HepG2 (cell line): ENCODE measurements at regions not wholly inside any gene's neighbourhood (a gene's known extent, or its start where the extent isn't known, plus 50 kb on each side); places are given as distances from the start of the nearest gene placed in this dataset.
A peak's percentile ranks its signal among the peaks of the same experiment; 100 is the strongest.

Source experiments
- ATAC-seq: fragments of 200-7000 bp; cut with Tn5 transposase; 3 replicates; pipeline ENCODE4 v1.9.1; 2020; ENCODE audit warnings: mild to moderate bottlenecking, moderate library complexity
- BruUV-seq: library from RNA; stranded (reverse); fragments of 400-500 nt; replicated peaks from 2 replicates; lab custom pipeline; 2021; lab: Mats Ljungman, UMichigan
- CTCF ChIA-PET: fragments of 300-600 bp; formaldehyde crosslinking; extraction: SDS; loops from one replicate; lab custom pipeline; 2021; ENCODE audit warnings: low total read pairs, inconsistent platforms, low intra/inter-chr PET ratio; lab: Yijun Ruan, JAX
- POLR2A ChIA-PET: fragments of 350-600 bp; sonication (Branson Sonifier 250); formaldehyde crosslinking; loops from one replicate; lab custom pipeline; 2020; ENCODE audit warnings: antibody characterized with exemption, inconsistent platforms; lab: Yijun Ruan, JAX
- DNase-seq: peaks from one replicate; pipeline ENCODE4 v3.0.0-alpha.2; 2015; ENCODE audit warnings: low spot score
- FAIRE-seq: peaks from 3 replicates; lab custom pipeline; 2011; peaks lifted over from hg19 to GRCh38; lab: Jason Lieb, UNC
- H2AFZ ChIP-seq: one replicate; pipeline ENCODE4 v1.6.1; 2011; ENCODE audit warnings: low read length, inconsistent platforms
- H3K27ac ChIP-seq: fragments of 300-600 bp; 3 replicates; pipeline ENCODE4 v1.8.0; 2011; ENCODE audit warnings: mixed run types, mild to moderate bottlenecking, mixed read lengths, low read length, inconsistent platforms; ENCODE audit not compliant: insufficient read depth; ENCODE audit errors: extremely low read length
- H3K27me3 ChIP-seq, 2 experiments: fragments of 200-600 bp in 1 of 2; 2 replicates in 1 of 2; 3 replicates in 1 of 2; pipeline versions ENCODE4 v1.6.0 to v1.8.0; 2011; ENCODE audit warnings: low read length in 2 of 2, mild to moderate bottlenecking in 2 of 2, moderate library complexity in 2 of 2, inconsistent platforms in 1 of 2; ENCODE audit not compliant: insufficient read depth in 2 of 2, control insufficient read depth in 1 of 2
- H3K36me3 ChIP-seq, 2 experiments: fragments of 200-600 bp in 1 of 2; replicated peaks in 1 of 2; 2 replicates in 1 of 2; 3 replicates in 1 of 2; pipeline versions ENCODE4 v1.5.1 to v1.8.0; 2011; ENCODE audit warnings: low read length in 2 of 2, inconsistent platforms in 1 of 2; ENCODE audit not compliant: insufficient read depth in 2 of 2, control insufficient read depth in 1 of 2
- H3K4me1 ChIP-seq: 2 replicates; pipeline ENCODE4 v1.5.1; 2012; ENCODE audit warnings: low read length, inconsistent platforms; ENCODE audit not compliant: insufficient read depth
- H3K4me2 ChIP-seq: 2 replicates; pipeline ENCODE4 v1.6.0; 2011; ENCODE audit warnings: low read depth, low read length, inconsistent platforms
- H3K4me3 ChIP-seq, 3 experiments: fragments of 200-600 bp in 1 of 3; sonication (generic), shearing (Covaris generic) in 1 of 3; replicated peaks in 1 of 3; 2 replicates each; pipeline ENCODE4 v1.5.1; 2011 to 2016; ENCODE audit warnings: low read length in 3 of 3, inconsistent platforms in 2 of 3, low read depth in 2 of 3, mild to moderate bottlenecking in 2 of 3, control low read depth in 1 of 3, mixed read lengths in 1 of 3; ENCODE audit not compliant: insufficient read depth in 1 of 3
- H3K79me2 ChIP-seq: one replicate; pipeline ENCODE4 v1.6.1; 2011; ENCODE audit warnings: low read length, inconsistent platforms; ENCODE audit not compliant: insufficient read depth
- H3K9ac ChIP-seq: 2 replicates; pipeline ENCODE4 v1.6.0; 2011; ENCODE audit warnings: mild to moderate bottlenecking, low read depth, low read length, inconsistent platforms; ENCODE audit not compliant: insufficient read depth
- H3K9me3 ChIP-seq: 2 replicates; pipeline ENCODE4 v1.5.1; 2012; ENCODE audit warnings: mild to moderate bottlenecking, low read length
- H4K20me1 ChIP-seq: 2 replicates; pipeline ENCODE4 v1.6.0; 2011; ENCODE audit warnings: inconsistent platforms, mild to moderate bottlenecking, low read length, moderate library complexity; ENCODE audit not compliant: insufficient read depth
- ATM ChIP-seq: fragments of 450-650 bp; IDR thresholded peaks from 2 replicates; pipeline ENCODE4 v1.7.1; 2017; ENCODE audit warnings: mild to moderate bottlenecking, borderline replicate concordance
- CEBPB ChIP-seq: IDR thresholded peaks from 2 replicates; pipeline ENCODE4 v1.6.1; 2011; ENCODE audit warnings: low read depth, low read length, improper control_type of control experiment, borderline replicate concordance
- PCBP2 ChIP-seq: fragments of 200-400 bp; formaldehyde crosslinking; optimal IDR thresholded peaks from 2 replicates; pipeline ENCODE3; 2018; ENCODE audit warnings: low read length, low read depth; ENCODE audit not compliant: poor library complexity, severe bottlenecking
- PLRG1 ChIP-seq: fragments of 450-650 bp; conservative IDR thresholded peaks from 2 replicates; pipeline ENCODE4 v1.6.1; 2016
- SMYD3 ChIP-seq: sonication (generic); formaldehyde crosslinking; IDR thresholded peaks from 2 replicates; pipeline ENCODE4 v1.8.1; 2023; ENCODE audit warnings: mild to moderate bottlenecking, missing genetic modification reagents
- ZBTB7A ChIP-seq: sonication (generic); formaldehyde crosslinking; IDR thresholded peaks from 2 replicates; pipeline ENCODE4 v1.8.0; 2022; ENCODE audit warnings: mild to moderate bottlenecking, missing genetic modification reagents
- ZKSCAN8 ChIP-seq: IDR thresholded peaks from 2 replicates; pipeline ENCODE4 v1.6.1; 2016; ENCODE audit warnings: borderline replicate concordance, missing genetic modification reagents, missing compliant biosample characterization
- ZMYM3 ChIP-seq: sonication (generic); formaldehyde crosslinking; IDR thresholded peaks from 2 replicates; pipeline ENCODE4 v1.5.1; 2020; ENCODE audit warnings: mild to moderate bottlenecking, missing genetic modification reagents
- ZNF260 ChIP-seq: sonication (generic); formaldehyde crosslinking; IDR thresholded peaks from 2 replicates; pipeline ENCODE4 v1.4.0; 2020; ENCODE audit warnings: missing genetic modification reagents, low read depth, mild to moderate bottlenecking, borderline replicate concordance
- ZNF34 ChIP-seq: sonication (generic); formaldehyde crosslinking; IDR thresholded peaks from 2 replicates; pipeline ENCODE4 v1.4.0; 2020; ENCODE audit warnings: mild to moderate bottlenecking, missing genetic modification reagents, borderline replicate concordance
- ZNF83 ChIP-seq: sonication (generic); formaldehyde crosslinking; IDR thresholded peaks from 2 replicates; pipeline ENCODE4 v1.4.0; 2020; ENCODE audit warnings: missing genetic modification reagents, mild to moderate bottlenecking, borderline replicate concordance
- WGBS: methylation state at CpG from one replicate; pipeline ENCODE4 v1.1.6; 2017; ENCODE audit warnings: low lambda C conversion rate; 5-methylcytosine and 5-hydroxymethylcytosine counted together
- in situ Hi-C: cut with HindIII; loops from 2 replicates; pipeline ENCODE4 v1.10.0; 2017; ENCODE audit warnings: low pct_unique_long_range_greater_than_20kb; ENCODE audit not compliant: extremely low pct_ligation_motif_present
- intact Hi-C: fragments of 100-400 bp; cut with micrococcal nuclease; formaldehyde crosslinking; loops from one replicate; pipeline ENCODE4 v1.10.0; 2022; ENCODE audit not compliant: unreplicated experiment
- TF ChIP-seq, protein P1 (sequence below): sonication (generic); formaldehyde crosslinking; IDR thresholded peaks from 2 replicates; pipeline ENCODE4 v1.8.1; 2023; ENCODE audit warnings: mild to moderate bottlenecking, moderate library complexity, missing genetic modification reagents

DNA sequence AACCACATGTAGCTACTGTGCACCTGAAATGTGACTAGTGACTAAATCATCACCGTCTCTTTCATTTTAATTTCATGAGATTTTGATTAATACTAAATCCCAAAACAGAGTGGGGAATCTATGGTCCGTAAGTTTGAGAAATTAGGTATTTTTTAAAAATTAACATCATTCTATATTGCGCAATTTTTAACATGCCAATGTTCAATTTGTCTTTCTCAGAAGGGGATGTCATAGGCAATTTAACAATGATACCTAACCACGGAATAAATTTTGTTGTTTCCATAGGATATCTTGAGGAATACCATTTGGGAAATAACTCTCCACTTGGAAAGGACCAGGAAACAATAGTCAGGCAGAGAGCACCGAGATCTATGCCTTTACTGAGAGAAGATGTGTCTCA is 267.7 kb downstream of the FAM76B start:
- no peaks in the 10 kb centered on the region for H4K20me1 ChIP-seq
- H3K9ac ChIP-seq: no peak overlapping the region
- BruUV-seq: no TSS peak
- intact Hi-C loops: no loop called here
- ChIA-PET POLR2A (no interaction called here), CTCF (no interaction called here)
- H3K9me3 ChIP-seq: no peaks in the 10 kb centered on the region
- H3K27ac ChIP-seq: no peak overlapping the region
- H3K4me2 ChIP-seq: no peak overlapping the region
- DNase-seq: no peak
- ATAC-seq: no peak
- H3K4me3 ChIP-seq: no peak overlapping the region
- WGBS: 17% methylated on average over 5 of the region's 5 CpGs
- H3K4me1 ChIP-seq: no peaks in the 10 kb centered on the region
- H3K79me2 ChIP-seq: no peaks in the 10 kb centered on the region
- H3K36me3 ChIP-seq: no peaks in the 10 kb centered on the region
- TF ChIP-seq CEBPB (peak; percentile 70), PCBP2 (no peak)
- no peaks in the 10 kb centered on the region; a peak in 1 of 5 replicates for H3K27me3 ChIP-seq
- FAIRE-seq: no peak
- in situ Hi-C loops: no loop called here
- H2AFZ ChIP-seq: no peak overlapping the region

GRCh38 chr11:95521133-95521542 is 268.4 kb downstream of the FAM76B start:
- Histone ChIP-seq H3K36me3 (no peaks in the 10 kb centered on the region), H3K79me2 (no peaks in the 10 kb centered on the region), H3K27ac (no peak overlapping the region), H3K9me3 (no peaks in the 10 kb centered on the region), H3K4me3 (no peak overlapping the region), H4K20me1 (no peaks in the 10 kb centered on the region), H3K27me3 (no peaks in the 10 kb centered on the region; a peak in 1 of 5 replicates), H3K4me2 (no peak overlapping the region), H3K4me1 (no peaks in the 10 kb centered on the region), H3K9ac (no peak overlapping the region), H2AFZ (no peak overlapping the region)
- ATAC-seq (no peak), FAIRE-seq (no peak), DNase-seq (no peak)
- WGBS: 3% methylated on average over 4 of the region's 4 CpGs
- no peak for TF ChIP-seq SMYD3 (CRISPR knock-in tag)
- no peak for TF ChIP-seq ZKSCAN8 (CRISPR knock-in tag)
- TF ChIP-seq ATM: no peak
- no peak for TF ChIP-seq ZNF34 (CRISPR knock-in tag)
- no peak for TF ChIP-seq ZNF83 (CRISPR knock-in tag)
- TF ChIP-seq ZNF260 (CRISPR knock-in tag): no peak
- no peak for TF ChIP-seq ZMYM3 (CRISPR knock-in tag)
- TF ChIP-seq PLRG1: no peak
- TF ChIP-seq, protein P1, sequence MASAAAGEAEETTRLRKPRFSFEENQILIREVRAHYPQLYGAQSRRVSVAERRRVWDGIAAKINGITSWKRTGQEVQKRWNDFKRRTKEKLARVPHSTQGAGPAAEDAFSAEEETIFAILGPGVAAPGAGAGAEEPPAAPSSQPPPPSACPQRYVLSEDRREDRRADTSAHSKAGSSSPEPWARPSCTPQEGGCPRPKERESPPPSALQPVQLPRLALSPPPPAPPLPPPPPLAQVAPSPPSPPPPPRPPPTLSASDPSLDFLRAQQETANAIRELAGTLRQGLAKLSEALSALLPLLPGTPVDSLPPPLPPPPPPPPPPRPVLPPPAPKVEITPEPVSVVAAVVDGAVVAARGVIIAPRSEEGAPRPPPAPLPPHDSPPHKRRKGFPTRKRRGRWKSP (CRISPR knock-in tag): no peak
- no peak for TF ChIP-seq ZBTB7A (CRISPR knock-in tag)
- ChIA-PET CTCF (no interaction called here), POLR2A (no interaction called here)
- intact Hi-C loops: no loop called here
- in situ Hi-C loops: no loop called here
- BruUV-seq: no TSS peak
